ENCODE measurements at regions not wholly inside any gene's neighbourhood (a gene's known extent, or its start where the extent isn't known, plus 50 kb on each side); places are given as distances from the start of the nearest gene placed in this dataset.

GRCh38 chr15:68504681-68505170, 72.8 kb upstream of the ITGA11 start:
- DNase-seq (ENCODE audit: extremely low spot score), result no peak
- Histone ChIP-seq H3K4me1 (ENCODE audit: insufficient read depth) (no peaks in the 10 kb centered on the region), H3K36me3 (ENCODE audit: insufficient read depth) (no peaks in the 10 kb centered on the region), H3K4me3 (ENCODE audit: low read depth, low read length) (no peak overlapping the region), H3K27ac (ENCODE audit: low read depth) (no peak overlapping the region)
- WGBS, result 37% methylated on average over 8 of the region's 8 CpGs

- 95% methylated on average over 2 of the region's 2 CpGs for WGBS
Observed at GRCh38 chr15:68506071-68506470, 72.7 kb upstream of the CORO2B start.

DNA sequence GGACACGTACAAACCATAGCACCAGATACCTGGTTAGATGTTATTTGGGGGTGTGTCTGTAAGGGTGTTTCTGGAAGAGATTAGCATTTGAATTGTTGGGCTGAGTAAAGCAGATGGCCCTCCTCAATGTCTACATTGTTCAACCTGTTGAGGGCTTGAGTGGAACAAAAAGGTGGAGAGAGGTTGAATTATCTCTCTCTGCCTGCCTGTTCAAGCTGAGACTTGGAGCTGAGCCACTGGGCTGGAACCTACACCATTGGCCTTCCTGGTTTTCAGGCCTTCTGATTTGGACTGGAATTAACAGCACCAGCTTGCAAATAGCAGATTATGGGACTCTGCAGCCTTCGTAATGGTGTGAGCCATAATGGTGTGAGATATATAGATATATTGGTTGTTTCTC, 71.3 kb upstream of the CORO2B start:
- WGBS, result 98% methylated on average over 2 of the region's 2 CpGs
- DNase-seq (ENCODE audit: extremely low spot score), result no peak
- no peaks in the 10 kb centered on the region for H3K4me1 ChIP-seq (ENCODE audit: insufficient read depth)
- H3K36me3 ChIP-seq (ENCODE audit: insufficient read depth), result no peaks in the 10 kb centered on the region
- no peak overlapping the region for H3K27ac ChIP-seq (ENCODE audit: low read depth)
- no peak overlapping the region for H3K4me3 ChIP-seq (ENCODE audit: low read depth, low read length)

More at GRCh38 chr15:68506071-68506470, 72.7 kb upstream of the CORO2B start:
- Histone ChIP-seq H3K4me3 (ENCODE audit: low read depth, low read length) (no peak overlapping the region), H3K4me1 (ENCODE audit: insufficient read depth) (no peaks in the 10 kb centered on the region), H3K27ac (ENCODE audit: low read depth) (no peak overlapping the region), H3K36me3 (ENCODE audit: insufficient read depth) (no peaks in the 10 kb centered on the region)
- DNase-seq (ENCODE audit: extremely low spot score), result no peak

DNA sequence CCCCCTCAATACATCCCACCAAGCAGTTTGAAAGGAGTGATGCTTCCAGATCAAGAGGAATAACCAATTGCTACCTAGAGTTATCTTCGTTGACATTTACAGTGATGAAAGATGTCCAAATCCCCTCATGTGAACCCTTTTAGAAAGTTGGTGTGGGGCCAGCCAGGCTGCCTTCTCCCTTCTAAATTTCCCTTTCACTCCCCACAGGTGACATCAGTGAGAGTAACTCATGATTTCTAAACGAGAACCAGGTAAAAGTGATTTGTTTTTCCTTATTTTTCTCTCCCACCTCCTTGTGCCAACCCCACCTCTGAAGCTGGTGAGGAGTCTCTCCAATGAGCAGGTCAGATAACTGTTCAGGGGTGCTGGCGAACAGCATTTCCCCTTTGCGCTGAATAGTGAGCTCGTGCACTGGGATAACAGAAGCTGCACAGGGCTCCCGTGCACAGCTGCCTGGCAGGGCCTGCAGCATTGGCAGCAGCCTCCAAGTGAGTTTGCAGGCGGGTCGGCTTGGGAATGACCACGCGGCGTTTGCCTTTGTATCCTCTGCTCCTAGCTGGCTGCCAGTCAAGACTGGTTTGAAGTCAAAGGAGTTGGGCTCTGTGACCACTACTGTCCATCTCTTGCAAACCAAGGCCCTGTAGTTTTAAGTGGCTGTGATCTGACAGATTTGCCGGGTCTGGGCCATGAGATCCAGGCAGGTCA, 70.2 kb upstream of the CORO2B start:
- H3K27ac ChIP-seq (ENCODE audit: low read depth), result no peak overlapping the region
- no peaks in the 10 kb centered on the region for H3K4me1 ChIP-seq (ENCODE audit: insufficient read depth)
- 88% methylated on average over 12 of the region's 12 CpGs for WGBS
- no peak for DNase-seq (ENCODE audit: extremely low spot score)
- H3K36me3 ChIP-seq (ENCODE audit: insufficient read depth), result no peaks in the 10 kb centered on the region
- no peak overlapping the region for H3K4me3 ChIP-seq (ENCODE audit: low read depth, low read length)

DNA sequence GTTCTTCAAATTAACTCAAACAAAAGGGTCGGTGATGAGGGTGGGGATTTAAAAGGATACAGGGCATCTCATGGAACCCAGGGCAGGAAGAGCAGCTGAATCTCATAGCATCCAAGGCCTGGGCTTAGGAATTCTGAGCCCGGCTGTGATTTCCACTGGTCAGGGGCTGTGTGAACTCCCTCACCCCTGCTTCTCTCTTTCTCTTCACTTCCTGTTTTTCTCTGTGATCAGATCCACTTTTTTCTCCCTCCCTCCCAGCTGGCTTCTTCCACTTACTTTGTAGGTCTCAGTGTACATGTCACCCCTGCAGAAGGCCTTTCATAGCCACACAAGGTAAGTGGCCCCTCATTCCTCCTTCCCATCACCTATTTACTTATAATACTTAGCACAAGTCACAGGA, 68.2 kb upstream of the CORO2B start:
- Histone ChIP-seq H3K36me3 (ENCODE audit: insufficient read depth) (no peaks in the 10 kb centered on the region), H3K27ac (ENCODE audit: low read depth) (no peak overlapping the region), H3K4me3 (ENCODE audit: low read depth, low read length) (no peak overlapping the region), H3K4me1 (ENCODE audit: insufficient read depth) (no peaks in the 10 kb centered on the region)
- DNase-seq (ENCODE audit: extremely low spot score), result no peak
- 78% methylated on average over 2 of the region's 2 CpGs for WGBS

DNA sequence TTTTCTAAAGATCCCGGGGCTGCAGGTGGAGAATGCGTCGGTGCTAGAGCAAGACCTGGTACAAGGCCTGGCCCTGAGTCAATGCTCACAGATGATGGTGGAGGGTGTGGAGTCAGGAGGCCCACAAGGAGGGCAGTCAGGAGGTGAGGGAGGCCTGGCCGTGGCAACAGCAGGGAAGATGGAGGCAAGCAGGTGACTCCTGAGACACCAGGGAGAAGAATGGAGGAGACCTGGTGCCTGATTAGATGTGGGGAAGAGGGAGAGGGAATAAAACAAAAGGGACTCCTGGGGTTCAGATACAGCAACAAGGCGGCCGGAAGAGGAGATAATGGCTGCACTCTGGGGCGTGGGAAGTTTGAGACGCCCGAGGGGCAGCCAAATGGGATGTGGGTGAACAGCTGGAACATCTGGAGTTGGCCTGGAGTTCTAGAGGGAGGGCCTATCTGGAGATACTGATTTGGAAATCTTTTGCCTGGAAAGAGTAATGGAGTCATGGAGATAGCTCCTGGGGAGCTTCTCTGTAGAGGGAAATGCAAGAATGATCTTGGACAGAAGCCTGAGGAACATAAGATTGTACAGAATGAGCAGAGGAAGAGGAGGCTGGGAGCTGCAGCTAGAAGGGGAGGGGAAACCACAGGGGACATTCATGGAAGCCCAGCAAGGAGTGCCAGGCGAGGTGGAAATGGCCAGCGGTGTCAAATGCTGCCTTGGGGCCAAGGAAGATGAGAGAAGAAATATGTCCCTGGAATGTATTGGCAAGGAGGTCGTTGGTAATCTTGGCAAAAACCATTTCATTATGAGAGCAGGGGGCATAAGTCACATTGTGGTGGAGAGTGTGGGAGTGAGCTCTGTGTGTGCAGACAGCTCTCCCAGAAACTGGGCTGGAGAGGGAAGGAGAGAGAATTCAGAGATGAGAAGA, 67.5 kb upstream of the CORO2B start:
- 72% methylated on average over 12 of the region's 12 CpGs for WGBS
- H3K27ac ChIP-seq (ENCODE audit: low read depth), result no peak overlapping the region
- H3K4me3 ChIP-seq (ENCODE audit: low read depth, low read length), result no peak overlapping the region

DNA sequence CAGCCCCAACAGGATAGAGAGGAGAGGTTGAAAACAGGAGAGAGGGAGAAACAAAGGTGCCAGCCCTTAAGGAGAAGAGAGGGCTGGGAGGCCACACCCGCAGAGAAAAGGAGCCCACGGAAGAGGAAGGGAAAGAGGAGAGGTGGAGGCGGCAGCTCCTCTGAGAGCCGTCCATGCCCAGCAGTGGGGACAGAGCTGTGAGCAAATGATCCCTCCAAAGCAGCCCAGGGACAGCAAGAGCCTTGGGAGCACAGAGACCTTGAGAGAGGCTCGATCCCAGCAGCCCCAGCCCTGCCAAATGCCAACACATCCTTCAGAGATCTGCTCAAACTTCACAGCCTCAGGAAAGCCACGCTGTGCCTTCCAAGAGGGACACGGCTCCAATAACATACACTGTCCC, 66.7 kb upstream of the CORO2B start:
- WGBS, result 84% methylated on average over 7 of the region's 7 CpGs
- DNase-seq (ENCODE audit: extremely low spot score), result no peak
- Histone ChIP-seq H3K4me3 (ENCODE audit: low read depth, low read length) (no peak overlapping the region), H3K27ac (ENCODE audit: low read depth) (no peak overlapping the region), H3K4me1 (ENCODE audit: insufficient read depth) (no peaks in the 10 kb centered on the region), H3K36me3 (ENCODE audit: insufficient read depth) (no peaks in the 10 kb centered on the region)

More for the DNA sequence above, 67.5 kb upstream of the CORO2B start:
- no peak for DNase-seq (ENCODE audit: extremely low spot score)
- Histone ChIP-seq H3K36me3 (ENCODE audit: insufficient read depth) (no peaks in the 10 kb centered on the region), H3K4me1 (ENCODE audit: insufficient read depth) (no peaks in the 10 kb centered on the region)

- 73% methylated on average over 3 of the region's 3 CpGs for WGBS
- DNase-seq (ENCODE audit: extremely low spot score), result no peak
- no peaks in the 10 kb centered on the region for H3K36me3 ChIP-seq (ENCODE audit: insufficient read depth)
- no peaks in the 10 kb centered on the region for H3K4me1 ChIP-seq (ENCODE audit: insufficient read depth)
- H3K27ac ChIP-seq (ENCODE audit: low read depth), result no peak overlapping the region
- no peak overlapping the region for H3K4me3 ChIP-seq (ENCODE audit: low read depth, low read length)
Observed at GRCh38 chr15:68512598-68512997, 66.2 kb upstream of the CORO2B start.

DNA sequence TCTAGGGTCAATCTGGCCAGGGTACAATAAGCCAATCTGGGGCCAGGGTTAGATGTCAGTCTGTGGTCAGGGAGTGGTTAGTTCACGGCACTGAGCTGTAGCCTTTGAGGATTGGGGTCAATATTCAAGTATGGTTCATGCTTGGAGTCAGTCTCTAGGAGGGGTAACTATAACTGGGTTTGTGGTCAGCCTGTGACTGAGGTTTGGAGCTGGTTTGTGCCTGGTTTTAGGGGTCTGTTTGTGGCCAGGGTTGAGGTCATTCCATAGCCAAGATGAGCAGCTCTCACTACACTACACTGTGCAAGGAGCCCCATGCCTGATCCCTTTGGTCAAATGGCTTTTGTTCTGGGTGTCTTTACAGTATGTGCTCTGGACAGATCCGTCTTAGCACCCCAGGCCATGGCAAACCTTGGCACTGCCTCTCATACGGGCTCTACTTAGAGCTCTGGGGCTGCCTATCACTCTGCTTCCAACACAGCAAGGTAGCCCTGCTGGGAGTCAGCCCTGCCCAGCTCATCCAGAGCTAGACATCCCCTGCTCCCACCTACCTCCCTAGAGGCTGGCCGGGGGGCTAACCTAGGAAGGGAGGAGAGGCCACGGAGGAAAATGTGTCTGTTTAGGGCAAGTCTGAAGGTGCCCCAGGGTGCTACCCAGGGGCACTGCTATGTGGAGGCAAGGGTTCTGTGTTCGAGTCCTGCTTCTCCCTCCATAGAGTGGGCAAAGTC, 63.3 kb upstream of the CORO2B start:
- Histone ChIP-seq H3K4me1 (ENCODE audit: insufficient read depth) (no peaks in the 10 kb centered on the region), H3K4me3 (ENCODE audit: low read depth, low read length) (no peak overlapping the region), H3K36me3 (ENCODE audit: insufficient read depth) (no peaks in the 10 kb centered on the region), H3K27ac (ENCODE audit: low read depth) (no peak overlapping the region)
- no peak for DNase-seq (ENCODE audit: extremely low spot score)
- 94% methylated on average over 6 of the region's 6 CpGs for WGBS

GRCh38 chr15:68517285-68517761, 61.5 kb upstream of the CORO2B start:
- WGBS, result 74% methylated on average over 6 of the region's 6 CpGs
- peak overlapping the region; percentile 41 for H3K27ac ChIP-seq (ENCODE audit: low read depth)
- DNase-seq (ENCODE audit: extremely low spot score), result no peak

GRCh38 chr15:68518046-68518445, 60.7 kb upstream of the CORO2B start:
- H3K4me1 ChIP-seq (ENCODE audit: insufficient read depth), result no peaks in the 10 kb centered on the region
- H3K4me3 ChIP-seq (ENCODE audit: low read depth, low read length), result no peak overlapping the region
- WGBS, result 46% methylated on average over 6 of the region's 6 CpGs
- H3K36me3 ChIP-seq (ENCODE audit: insufficient read depth), result no peaks in the 10 kb centered on the region
- H3K27ac ChIP-seq (ENCODE audit: low read depth), result no peak overlapping the region
- no peak for DNase-seq (ENCODE audit: extremely low spot score)

More at GRCh38 chr15:68517285-68517761, 61.5 kb upstream of the CORO2B start:
- Histone ChIP-seq H3K4me1 (ENCODE audit: insufficient read depth) (no peaks in the 10 kb centered on the region), H3K4me3 (ENCODE audit: low read depth, low read length) (no peak overlapping the region), H3K36me3 (ENCODE audit: insufficient read depth) (no peaks in the 10 kb centered on the region)

DNA sequence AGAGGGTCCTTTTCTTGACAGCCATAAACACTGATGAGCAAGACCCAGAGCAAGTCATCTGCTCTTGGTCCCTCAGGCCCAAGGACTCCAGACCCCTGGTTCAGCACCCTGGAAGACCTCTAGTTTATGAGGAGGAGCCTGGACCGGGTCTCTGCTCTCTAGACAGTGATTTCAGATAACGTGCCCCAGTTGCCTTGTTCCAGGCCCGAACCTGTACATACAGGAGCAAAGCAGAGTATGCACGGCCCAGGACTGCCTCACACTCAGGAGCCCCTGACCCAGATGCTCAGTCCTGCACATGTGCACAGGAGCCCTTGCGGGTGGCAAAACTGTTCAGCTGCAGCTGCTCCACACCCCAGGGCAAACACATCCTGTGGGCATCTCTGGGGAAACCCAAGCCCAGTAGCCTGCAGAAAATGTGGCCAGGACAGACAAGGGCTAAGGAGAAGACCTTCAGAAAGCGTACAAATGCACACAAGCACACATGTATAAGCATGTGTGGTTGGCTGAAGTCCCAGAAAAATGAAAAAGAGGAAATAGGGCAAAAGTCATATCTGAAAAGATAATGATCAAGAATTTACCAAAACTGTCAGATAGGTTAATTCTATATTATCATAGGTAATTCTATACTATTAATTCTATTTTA, 59.9 kb upstream of the CORO2B start:
- Histone ChIP-seq H3K4me1 (ENCODE audit: insufficient read depth) (no peaks in the 10 kb centered on the region), H3K4me3 (ENCODE audit: low read depth, low read length) (no peak overlapping the region), H3K36me3 (ENCODE audit: insufficient read depth) (no peaks in the 10 kb centered on the region), H3K27ac (ENCODE audit: low read depth) (no peak overlapping the region)
- no peak for DNase-seq (ENCODE audit: extremely low spot score)
- 77% methylated on average over 6 of the region's 6 CpGs for WGBS
